ENCODE measurements at regions not wholly inside any gene's neighbourhood (a gene's known extent, or its start where the extent isn't known, plus 50 kb on each side); places are given as distances from the start of the nearest gene placed in this dataset.
"Not testable (repeated sequence)": the region's sequence is repeated elsewhere in the genome, so short reads cannot be mapped to it uniquely, and the experiment has no call there.

DNA sequence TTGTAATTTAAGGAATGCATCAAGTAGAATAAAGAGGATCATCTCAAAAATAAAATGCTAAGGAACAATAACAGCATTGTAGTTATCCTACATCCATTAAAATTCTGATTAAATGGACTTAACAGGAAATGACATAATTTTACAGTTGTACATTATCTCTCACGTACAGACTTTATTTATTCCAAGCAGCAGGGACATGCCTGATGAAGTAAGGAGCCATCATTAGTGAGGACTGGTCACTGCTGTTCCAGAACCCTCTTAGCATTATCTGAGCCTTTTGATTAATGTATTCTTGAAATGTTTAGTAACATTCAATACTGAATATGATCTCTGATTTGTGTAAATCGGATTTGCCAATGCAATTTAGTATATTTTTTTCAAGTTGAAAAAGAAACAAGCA is 516.1 kb downstream of the DACH1 start:
- H3K27me3 ChIP-seq: no peaks in the 10 kb centered on the region
- no peak overlapping the region for H3K4me3 ChIP-seq
- no peak for DNase-seq
- no peaks in the 10 kb centered on the region for H3K9me3 ChIP-seq
- H3K36me3 ChIP-seq: no peaks in the 10 kb centered on the region
- WGBS, 2 donors: 76 to 83% methylated on average over 2 of the region's 2 CpGs
- no peak for TF ChIP-seq POLR2AphosphoS5 (IDR thresholded peaks at IDR 0.05)
- TF ChIP-seq, protein P1, sequence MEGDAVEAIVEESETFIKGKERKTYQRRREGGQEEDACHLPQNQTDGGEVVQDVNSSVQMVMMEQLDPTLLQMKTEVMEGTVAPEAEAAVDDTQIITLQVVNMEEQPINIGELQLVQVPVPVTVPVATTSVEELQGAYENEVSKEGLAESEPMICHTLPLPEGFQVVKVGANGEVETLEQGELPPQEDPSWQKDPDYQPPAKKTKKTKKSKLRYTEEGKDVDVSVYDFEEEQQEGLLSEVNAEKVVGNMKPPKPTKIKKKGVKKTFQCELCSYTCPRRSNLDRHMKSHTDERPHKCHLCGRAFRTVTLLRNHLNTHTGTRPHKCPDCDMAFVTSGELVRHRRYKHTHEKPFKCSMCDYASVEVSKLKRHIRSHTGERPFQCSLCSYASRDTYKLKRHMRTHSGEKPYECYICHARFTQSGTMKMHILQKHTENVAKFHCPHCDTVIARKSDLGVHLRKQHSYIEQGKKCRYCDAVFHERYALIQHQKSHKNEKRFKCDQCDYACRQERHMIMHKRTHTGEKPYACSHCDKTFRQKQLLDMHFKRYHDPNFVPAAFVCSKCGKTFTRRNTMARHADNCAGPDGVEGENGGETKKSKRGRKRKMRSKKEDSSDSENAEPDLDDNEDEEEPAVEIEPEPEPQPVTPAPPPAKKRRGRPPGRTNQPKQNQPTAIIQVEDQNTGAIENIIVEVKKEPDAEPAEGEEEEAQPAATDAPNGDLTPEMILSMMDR (IDR thresholded peaks at IDR 0.05): no peak
- no peak for TF ChIP-seq EP300 (IDR thresholded peaks at IDR 0.05)
- no peak for TF ChIP-seq POLR2A (IDR thresholded peaks at IDR 0.05)
- no peak for ATAC-seq (ENCODE audit: low FRiP score in 2 of 2)
- H3K4me1 ChIP-seq: no peaks in the 10 kb centered on the region
- H3K27ac ChIP-seq: no peak overlapping the region

DNA sequence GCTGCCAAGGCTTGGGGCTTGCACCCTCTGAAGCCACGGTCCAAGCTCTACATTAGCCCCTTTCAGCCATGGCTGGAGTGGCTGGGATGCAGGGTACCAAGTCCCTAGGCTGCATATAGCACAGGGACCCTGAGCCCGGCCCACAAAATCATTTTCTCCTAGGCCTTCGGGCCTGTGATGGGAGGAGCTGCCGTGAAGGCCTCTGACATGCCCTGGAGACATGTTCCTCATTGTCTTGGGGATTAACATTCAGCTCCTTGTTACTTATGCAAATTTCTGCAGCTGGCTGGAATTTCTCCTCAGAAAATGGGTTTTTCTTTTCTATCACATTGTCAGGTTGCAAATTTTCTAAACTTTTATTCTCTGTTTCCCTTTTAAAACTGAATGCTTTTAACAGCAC is 521.1 kb downstream of the DACH1 start:
- DNase-seq; H3K27me3 ChIP-seq; H3K9me3 ChIP-seq; H3K4me3 ChIP-seq; H3K36me3 ChIP-seq; H3K4me1 ChIP-seq; ATAC-seq (ENCODE audit: low FRiP score in 2 of 2); H3K27ac ChIP-seq: not testable (repeated sequence)
- 82 to 83% methylated on average over 2 to 4 of the region's 4 CpGs for WGBS, 2 donors

DNA sequence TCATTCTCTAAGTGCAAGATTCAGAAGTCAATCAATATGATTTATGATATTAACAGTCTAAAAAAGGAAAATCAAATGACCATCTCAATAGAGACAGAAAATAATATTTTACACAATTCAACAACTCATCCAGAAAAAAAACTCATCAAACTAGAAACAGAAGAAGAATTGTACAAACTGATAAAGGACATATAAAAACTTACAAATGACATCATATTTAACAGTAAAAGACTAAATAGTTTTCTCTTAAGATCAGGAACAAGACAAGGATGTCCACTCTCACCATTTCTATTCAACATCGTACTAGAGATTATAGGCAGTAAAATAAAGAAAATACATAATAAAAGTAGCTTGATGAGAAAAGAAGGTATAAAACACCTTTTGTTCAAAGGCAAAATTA is 527.3 kb downstream of the DACH1 start:
- no peak for DNase-seq

DNA sequence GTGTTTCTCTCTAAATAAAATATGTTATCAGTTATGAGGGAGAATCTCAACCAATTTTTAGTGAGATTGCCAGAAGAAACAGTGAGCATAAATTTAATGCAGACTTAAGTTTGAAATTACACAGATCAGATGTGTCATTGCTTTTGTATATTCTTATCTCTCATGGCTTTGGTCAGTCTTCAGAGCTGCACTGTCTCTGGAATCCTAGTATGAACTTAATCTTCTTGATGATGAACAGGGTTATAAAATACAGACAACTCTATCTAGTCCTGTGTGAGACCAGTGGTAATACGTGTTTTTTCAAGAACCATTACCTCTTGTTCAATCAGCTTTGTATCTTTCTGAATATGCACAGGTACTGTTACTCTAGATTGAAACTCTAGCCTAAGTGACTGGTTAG is 528.0 kb downstream of the DACH1 start:
- 86 to 90% methylated on average over 1 of the region's 1 CpG for WGBS, 2 donors
- H3K4me3 ChIP-seq: no peak overlapping the region
- H3K27me3 ChIP-seq: no peaks in the 10 kb centered on the region
- H3K4me1 ChIP-seq: no peaks in the 10 kb centered on the region
- no peak for TF ChIP-seq POLR2A (IDR thresholded peaks at IDR 0.05)
- TF ChIP-seq, protein P1 (IDR thresholded peaks at IDR 0.05): no peak
- H3K36me3 ChIP-seq: no peaks in the 10 kb centered on the region
- ATAC-seq (ENCODE audit: low FRiP score in 2 of 2): no peak
- no peak for DNase-seq
- H3K27ac ChIP-seq: no peak overlapping the region
- H3K9me3 ChIP-seq: no peaks in the 10 kb centered on the region

More for the DNA sequence above, 527.3 kb downstream of the DACH1 start:
- H3K9me3 ChIP-seq: no peaks in the 10 kb centered on the region
- no peaks in the 10 kb centered on the region for H3K36me3 ChIP-seq
- H3K4me1 ChIP-seq: no peaks in the 10 kb centered on the region
- H3K27ac ChIP-seq: no peak overlapping the region
- 90 to 95% methylated on average over 1 of the region's 1 CpG for WGBS, 2 donors
- TF ChIP-seq POLR2AphosphoS5 (IDR thresholded peaks at IDR 0.05): no peak
- no peak for TF ChIP-seq EP300 (IDR thresholded peaks at IDR 0.05)
- TF ChIP-seq, protein P1 (IDR thresholded peaks at IDR 0.05): no peak
- H3K4me3 ChIP-seq: no peak overlapping the region
- no peak for ATAC-seq (ENCODE audit: low FRiP score in 2 of 2)
- H3K27me3 ChIP-seq: no peaks in the 10 kb centered on the region

DNA sequence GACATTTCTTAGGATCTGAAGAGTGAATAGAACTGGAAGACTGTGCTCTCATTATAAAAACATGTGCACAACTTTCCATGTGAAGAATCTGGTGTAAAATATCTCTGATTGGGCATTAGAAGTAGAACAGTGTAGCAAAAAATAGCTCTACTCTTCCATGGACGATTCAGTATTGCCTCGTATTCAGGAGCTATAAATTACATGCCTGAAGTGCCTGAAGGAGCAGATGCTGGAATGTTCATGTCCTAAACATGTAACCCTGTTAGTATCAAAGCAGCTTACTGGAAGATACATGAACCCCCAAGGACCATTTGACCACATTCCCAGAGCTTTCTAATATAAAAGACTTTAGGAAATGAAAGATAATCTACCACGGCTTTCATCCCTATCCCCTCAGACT is 528.9 kb downstream of the DACH1 start:
- ATAC-seq (ENCODE audit: low FRiP score in 2 of 2): no peak
- 81 to 85% methylated on average over 3 of the region's 3 CpGs for WGBS, 2 donors
- Histone ChIP-seq H3K36me3 (no peaks in the 10 kb centered on the region), H3K27ac (no peak overlapping the region), H3K9me3 (no peaks in the 10 kb centered on the region), H3K4me3 (no peak overlapping the region), H3K27me3 (no peaks in the 10 kb centered on the region), H3K4me1 (no peaks in the 10 kb centered on the region)
- TF ChIP-seq EP300 (IDR thresholded peaks at IDR 0.05) (no peak), POLR2A (IDR thresholded peaks at IDR 0.05) (no peak), POLR2AphosphoS5 (IDR thresholded peaks at IDR 0.05) (no peak)
- TF ChIP-seq, protein P1 (IDR thresholded peaks at IDR 0.05): no peak
- DNase-seq: no peak
